ENCODE measurements at regions not wholly inside any gene's neighbourhood (a gene's known extent, or its start where the extent isn't known, plus 50 kb on each side); places are given as distances from the start of the nearest gene placed in this dataset.

- no peak for FAIRE-seq
- Histone ChIP-seq H4K20me1 (ENCODE audit: control insufficient read depth, extremely low read depth, insufficient read depth, low read length) (no peaks in the 10 kb centered on the region), H2AFZ (ENCODE audit: control insufficient read depth, low read length) (no peak overlapping the region), H3K4me2 (ENCODE audit: control insufficient read depth, extremely low read depth, insufficient read depth, low read depth, low read length) (no peak overlapping the region), H3K27me3 (ENCODE audit: control insufficient read depth, extremely low read depth, insufficient read depth, low read length) (no peaks in the 10 kb centered on the region), H3K9ac (ENCODE audit: control insufficient read depth, extremely low read depth, insufficient read depth, low read length) (no peak overlapping the region), H3K27ac (ENCODE audit: control insufficient read depth, insufficient read depth, low read length) (no peak overlapping the region), H3K79me2 (ENCODE audit: control insufficient read depth, insufficient read depth, low read length) (no peaks in the 10 kb centered on the region), H3K9me3 (ENCODE audit: control insufficient read depth, low read depth, low read length) (no peaks in the 10 kb centered on the region), H3K4me1 (ENCODE audit: control insufficient read depth, extremely low read depth, insufficient read depth, low read length) (no peaks in the 10 kb centered on the region), H3K9me1 (ENCODE audit: control insufficient read depth, extremely low read depth, insufficient read depth, low read length) (no peaks in the 10 kb centered on the region), H3K4me3 (ENCODE audit: control insufficient read depth in 2 of 3, extremely low read depth in 1 of 3, insufficient read depth in 2 of 3, low read depth in 1 of 3, low read length in 3 of 3) (no peak overlapping the region), H3K36me3 (ENCODE audit: control insufficient read depth in 2 of 2, extremely low read depth in 1 of 2, insufficient read depth in 2 of 2, low read length in 2 of 2) (no peaks in the 10 kb centered on the region)
- TF ChIP-seq EZH2 (IDR thresholded peaks at IDR 0.05; ENCODE audit: low read length) = no peak
- TF ChIP-seq CTCF (optimal IDR thresholded peaks at IDR 0.05 in 1 of 3, IDR thresholded peaks at IDR 0.05 in 1 of 3, conservative IDR thresholded peaks at IDR 0.05 in 1 of 3; ENCODE audit: extremely low read depth in 1 of 3, insufficient read depth in 2 of 3, low read length in 3 of 3) = no peak
- dilution Hi-C loops (cut with MboI; ENCODE audit: extremely low pct_ligation_motif_present, low sequenced_read_pairs) = no loop called here
- DNase-seq (ENCODE audit: low read depth, low spot score) = no peak
Observed at GRCh38 chr3:103926936-103927335, 1439.8 kb upstream of the ALCAM start.

DNA sequence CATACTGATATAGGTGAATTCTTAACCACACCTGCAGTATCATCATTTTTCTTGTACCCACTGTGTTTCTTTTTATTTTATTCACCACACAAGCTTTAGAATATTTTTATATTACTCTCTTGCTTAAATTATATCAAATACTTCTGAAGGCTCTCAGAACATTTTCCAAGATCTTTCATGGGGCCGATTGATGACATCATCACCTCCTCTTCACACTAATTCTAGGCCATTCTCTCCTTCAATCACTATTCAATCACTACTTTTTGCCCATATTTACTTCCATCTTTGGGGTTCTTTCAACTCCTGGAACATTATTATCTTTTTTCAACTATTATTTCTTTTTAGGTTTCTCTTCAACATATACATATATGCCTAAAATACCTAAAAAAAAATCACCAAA, 1438.8 kb upstream of the ALCAM start:
- Histone ChIP-seq H3K27me3 (ENCODE audit: control insufficient read depth, extremely low read depth, insufficient read depth, low read length) (no peaks in the 10 kb centered on the region), H3K36me3 (ENCODE audit: control insufficient read depth in 2 of 2, extremely low read depth in 1 of 2, insufficient read depth in 2 of 2, low read length in 2 of 2) (no peaks in the 10 kb centered on the region), H4K20me1 (ENCODE audit: control insufficient read depth, extremely low read depth, insufficient read depth, low read length) (no peaks in the 10 kb centered on the region), H3K4me3 (ENCODE audit: control insufficient read depth in 2 of 3, extremely low read depth in 1 of 3, insufficient read depth in 2 of 3, low read depth in 1 of 3, low read length in 3 of 3) (no peak overlapping the region), H3K4me2 (ENCODE audit: control insufficient read depth, extremely low read depth, insufficient read depth, low read depth, low read length) (no peak overlapping the region), H3K79me2 (ENCODE audit: control insufficient read depth, insufficient read depth, low read length) (no peaks in the 10 kb centered on the region), H2AFZ (ENCODE audit: control insufficient read depth, low read length) (no peak overlapping the region), H3K9me1 (ENCODE audit: control insufficient read depth, extremely low read depth, insufficient read depth, low read length) (no peaks in the 10 kb centered on the region), H3K9me3 (ENCODE audit: control insufficient read depth, low read depth, low read length) (no peaks in the 10 kb centered on the region), H3K9ac (ENCODE audit: control insufficient read depth, extremely low read depth, insufficient read depth, low read length) (no peak overlapping the region), H3K4me1 (ENCODE audit: control insufficient read depth, extremely low read depth, insufficient read depth, low read length) (no peaks in the 10 kb centered on the region), H3K27ac (ENCODE audit: control insufficient read depth, insufficient read depth, low read length) (no peak overlapping the region)
- no peak for FAIRE-seq
- TF ChIP-seq CTCF (optimal IDR thresholded peaks at IDR 0.05 in 1 of 3, IDR thresholded peaks at IDR 0.05 in 1 of 3, conservative IDR thresholded peaks at IDR 0.05 in 1 of 3; ENCODE audit: extremely low read depth in 1 of 3, insufficient read depth in 2 of 3, low read length in 3 of 3) = no peak
- DNase-seq (ENCODE audit: low read depth, low spot score) = no peak
- dilution Hi-C loops (cut with MboI; ENCODE audit: extremely low pct_ligation_motif_present, low sequenced_read_pairs) = no loop called here
